RPMI8226 (cell line): ENCODE measurements at regions not wholly inside any gene's neighbourhood (a gene's known extent, or its start where the extent isn't known, plus 50 kb on each side); places are given as distances from the start of the nearest gene placed in this dataset.

Source experiments
- DNase-seq: peaks from one replicate; pipeline ENCODE4 v3.0.0-alpha.2; 2015

- no peak for DNase-seq
Observed at GRCh38 chr16:80298676-80299075, 242.1 kb upstream of the DYNLRB2 start.

GRCh38 chr16:80296034-80296433 lies 244.8 kb upstream of the DYNLRB2 start:
- no peak for DNase-seq

DNA sequence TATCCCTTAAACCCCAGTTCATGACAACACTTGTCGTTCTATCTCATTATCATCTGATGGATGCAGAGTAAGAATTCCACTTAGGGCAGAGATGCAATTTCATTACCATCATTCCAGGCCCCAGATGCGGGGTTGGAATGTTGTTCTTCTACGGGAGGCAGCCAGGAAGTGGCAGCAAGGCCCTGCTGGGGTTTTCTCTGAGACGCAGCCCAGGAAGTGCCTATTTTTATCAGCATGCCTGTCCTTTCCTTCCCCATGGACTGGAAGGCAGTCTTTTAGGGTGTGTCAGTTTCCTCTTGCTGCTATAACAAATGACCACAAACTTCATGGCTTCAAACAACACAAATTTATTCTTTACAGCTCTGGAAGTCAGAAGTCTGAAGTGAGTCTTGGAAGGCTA lies 246.6 kb upstream of the DYNLRB2 start:
- no peak for DNase-seq

GRCh38 chr16:80288616-80289015 lies 252.2 kb upstream of the DYNLRB2 start:
- DNase-seq, result no peak

DNA sequence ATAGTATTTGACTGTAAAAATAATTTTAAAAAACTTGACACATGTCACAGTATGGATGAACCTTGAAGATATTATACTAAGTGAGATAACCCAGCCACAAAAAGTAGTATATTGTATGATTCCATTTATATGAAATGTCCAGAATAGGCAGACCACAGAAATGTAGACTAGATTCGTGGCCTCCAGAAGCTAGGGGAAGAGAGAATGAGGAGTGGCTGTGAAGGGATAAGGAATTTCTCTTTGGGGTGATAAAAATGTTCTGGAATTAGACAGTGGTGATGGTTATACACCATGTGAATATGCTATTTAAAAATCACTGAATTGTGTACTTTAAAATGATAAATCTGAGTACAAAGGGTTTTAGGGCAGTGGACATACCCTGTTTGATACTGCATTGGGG lies 253.1 kb upstream of the DYNLRB2 start:
- no peak for DNase-seq

DNA sequence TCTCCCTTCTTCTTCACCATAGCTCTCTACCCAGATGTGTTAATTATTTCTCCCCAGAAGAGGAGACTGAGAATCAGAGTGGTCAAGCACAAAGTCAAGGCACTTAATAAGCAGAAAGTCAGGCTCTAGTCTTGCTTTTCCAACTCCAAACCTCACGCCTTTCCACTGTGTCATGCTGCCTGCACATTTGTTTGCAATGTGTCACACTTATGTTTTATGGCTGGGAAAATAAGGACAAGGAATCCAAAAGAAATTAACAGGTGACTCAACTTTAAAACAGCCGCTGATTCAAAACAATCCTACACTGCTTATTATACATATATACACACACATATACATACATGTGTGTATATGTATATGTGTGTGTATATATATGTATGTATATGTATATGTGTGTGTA lies 255.7 kb upstream of the DYNLRB2 start:
- no peak for DNase-seq

DNA sequence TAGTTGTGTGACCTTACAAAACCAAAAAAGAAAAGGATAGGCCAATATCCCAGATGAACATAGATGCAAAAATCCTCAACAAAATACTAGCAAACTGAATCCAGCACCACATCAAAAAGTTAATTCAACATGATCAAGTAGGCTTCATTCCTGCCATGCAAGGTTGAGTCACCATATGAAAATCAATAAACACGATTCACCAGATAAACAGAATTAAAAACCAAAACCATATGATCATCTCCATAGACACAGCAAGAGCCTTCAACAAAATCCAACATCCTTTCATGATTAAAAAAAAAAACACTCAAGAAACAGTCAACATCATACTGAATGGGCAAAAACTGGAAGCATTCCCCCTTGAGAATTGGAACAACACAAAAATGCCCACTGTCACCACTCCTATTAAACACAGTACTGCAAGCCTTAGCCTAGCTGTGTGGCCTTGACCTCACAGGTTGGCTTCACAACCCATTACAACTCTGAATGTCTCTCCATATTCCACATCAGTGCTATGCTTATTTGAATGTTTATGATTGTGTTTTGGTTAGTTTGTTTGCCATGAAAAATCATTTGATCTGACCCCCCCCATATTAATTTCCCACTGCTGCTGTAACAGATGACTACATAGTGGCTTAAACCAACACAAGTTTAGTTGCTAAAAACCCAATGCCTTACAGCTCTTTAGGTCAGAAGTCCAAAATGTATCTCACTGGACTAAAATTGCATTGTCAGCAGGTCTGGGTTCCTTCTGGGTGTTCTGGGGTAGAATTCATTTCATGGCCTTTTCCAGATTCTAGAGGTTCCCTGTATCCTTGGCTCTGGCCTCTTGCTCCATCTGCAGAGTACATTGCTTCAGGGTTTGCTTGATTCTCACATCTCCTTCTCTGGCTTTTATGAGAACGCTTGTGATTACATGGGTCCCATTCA lies 257.1 kb upstream of the DYNLRB2 start:
- DNase-seq, result no peak

DNA sequence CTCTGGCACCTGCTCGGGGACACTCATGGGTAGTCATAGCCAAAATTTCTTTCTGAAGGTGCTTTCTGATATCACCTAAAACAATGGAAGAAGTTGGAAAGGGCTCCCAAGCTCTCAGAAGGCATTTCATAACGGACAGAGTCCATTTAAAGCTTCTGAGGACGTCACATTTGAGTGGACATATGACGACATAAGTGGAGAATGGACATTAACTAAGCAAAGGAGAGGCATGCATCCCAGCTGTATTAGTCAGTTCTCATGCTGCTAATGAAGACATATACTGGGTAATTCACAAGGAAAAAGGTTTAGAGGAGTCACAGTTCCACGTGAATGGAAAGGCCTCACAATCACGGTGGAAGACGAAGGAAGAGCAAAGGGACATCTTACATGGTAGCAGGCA lies 260.2 kb upstream of the DYNLRB2 start:
- no peak for DNase-seq

DNA sequence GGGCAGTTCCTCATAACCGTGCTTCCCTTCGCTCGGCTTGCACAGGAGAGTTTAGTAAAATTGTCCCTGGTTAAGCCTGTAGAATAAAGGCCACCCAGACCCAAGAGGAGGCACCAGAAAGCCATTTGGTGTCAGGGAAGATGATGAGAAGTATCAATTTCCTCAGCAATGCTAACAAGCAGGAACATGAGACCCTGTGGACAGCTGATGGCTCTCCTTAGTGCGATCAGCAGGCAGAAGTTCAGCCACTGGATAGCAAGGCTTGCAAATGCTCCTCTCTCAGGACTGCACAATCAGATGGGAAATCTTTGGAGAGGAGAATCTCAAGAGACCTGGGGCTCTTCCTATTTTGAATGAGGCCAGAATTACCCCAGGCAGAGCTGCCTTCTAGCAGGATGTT lies 261.1 kb upstream of the DYNLRB2 start:
- no peak for DNase-seq

- no peak for DNase-seq
Observed at GRCh38 chr16:80277182-80277581, 263.6 kb upstream of the DYNLRB2 start.

DNA sequence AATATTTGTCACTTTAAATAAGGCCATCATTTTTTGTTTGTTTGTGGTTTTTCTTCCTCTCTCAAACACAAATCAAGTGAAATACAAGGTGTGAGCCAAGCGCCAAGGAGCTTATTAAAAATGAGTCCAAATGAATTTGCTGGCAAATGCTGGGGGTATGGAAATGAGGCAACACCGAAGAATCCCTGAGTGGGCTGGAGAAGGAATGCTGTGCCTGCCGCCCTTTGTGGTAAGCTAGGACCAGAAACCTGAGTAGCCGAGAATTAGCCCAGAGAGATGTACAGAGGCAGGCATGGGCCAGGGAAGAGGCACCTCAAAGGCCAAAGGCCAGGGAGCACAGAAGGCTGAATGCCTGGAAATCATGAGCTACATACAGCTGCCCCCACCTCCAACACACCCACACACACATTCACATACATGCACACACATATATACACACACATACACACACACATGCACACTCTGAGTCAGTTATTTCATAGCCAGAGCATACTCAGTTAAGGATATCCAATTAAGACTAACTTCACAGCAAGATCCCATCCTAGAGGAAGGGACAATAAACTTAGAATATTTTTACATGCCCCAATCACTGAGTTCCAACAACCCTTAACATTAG lies 266.1 kb upstream of the DYNLRB2 start:
- DNase-seq, result no peak

DNA sequence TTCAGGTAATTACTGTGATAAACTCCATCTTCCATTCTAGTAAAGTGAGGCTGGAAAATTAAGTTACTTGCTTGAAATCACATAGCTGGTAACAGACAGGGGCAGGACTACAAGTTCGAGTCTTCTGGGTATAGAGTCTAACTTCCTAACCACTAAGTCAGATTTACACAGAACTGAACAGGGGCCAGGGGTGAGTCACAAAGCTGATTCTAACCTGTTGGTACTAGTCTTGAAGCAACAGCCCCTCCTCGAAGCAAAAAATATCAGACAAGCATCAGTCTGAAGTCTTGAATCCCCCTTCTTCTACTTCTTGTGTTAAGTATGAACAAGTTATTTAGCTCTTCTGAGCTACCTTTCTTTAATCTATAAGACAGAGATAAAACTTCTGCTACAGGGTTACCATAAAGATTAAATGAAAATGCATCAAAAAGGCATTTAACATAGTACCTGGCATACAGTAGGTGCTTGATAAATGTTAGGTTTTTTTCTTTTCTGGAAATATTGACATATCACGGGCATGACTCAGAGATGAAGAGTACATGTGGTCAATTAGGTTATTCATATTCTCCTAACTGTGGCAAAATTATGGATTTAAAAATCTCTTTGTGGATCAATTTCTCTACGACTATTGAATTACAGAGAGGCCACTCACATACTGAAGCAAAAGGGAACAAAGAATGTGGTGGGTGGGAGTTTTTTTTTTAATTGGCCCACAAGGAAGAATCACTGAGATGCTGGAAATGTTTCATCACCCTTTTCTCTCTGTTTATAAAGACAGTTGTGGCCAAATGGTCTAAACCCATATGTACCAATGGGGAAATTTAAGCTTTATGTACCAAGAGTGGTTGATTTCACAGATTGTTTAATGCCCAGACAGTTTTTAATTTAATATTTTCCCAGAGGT lies 266.9 kb upstream of the DYNLRB2 start:
- no peak for DNase-seq

GRCh38 chr16:80265624-80266306 lies 275.0 kb upstream of the DYNLRB2 start:
- DNase-seq, result no peak

- DNase-seq, result no peak
Observed at GRCh38 chr16:80263848-80264694, 276.7 kb upstream of the DYNLRB2 start.

- no peak for DNase-seq
Observed at GRCh38 chr16:80263181-80263823, 277.5 kb upstream of the DYNLRB2 start.

GRCh38 chr16:80260906-80261311 lies 279.9 kb upstream of the DYNLRB2 start:
- no peak for DNase-seq

- DNase-seq, result no peak
Observed at GRCh38 chr16:80259290-80259805, 281.4 kb upstream of the DYNLRB2 start.

GRCh38 chr16:80258407-80258806 lies 282.4 kb upstream of the DYNLRB2 start:
- DNase-seq, result no peak

DNA sequence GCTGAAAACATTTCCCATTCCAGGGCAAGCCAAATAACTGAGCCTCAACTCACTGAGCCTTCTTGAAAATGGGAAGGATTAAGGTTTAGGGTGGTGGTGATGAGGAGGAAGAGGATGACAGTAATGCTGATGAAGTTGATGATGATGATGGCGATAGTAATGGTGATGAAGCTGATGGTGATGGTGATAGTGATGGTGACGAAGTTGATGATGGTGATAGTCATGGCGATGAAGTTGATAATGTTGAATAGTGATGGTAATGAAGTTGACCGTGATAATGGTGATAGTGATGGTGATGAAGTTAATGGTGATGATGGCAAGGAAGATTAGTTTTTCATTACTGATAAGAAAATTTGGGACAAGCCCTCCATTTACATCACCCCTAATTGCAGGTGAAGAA lies 285.8 kb upstream of the DYNLRB2 start:
- no peak for DNase-seq

- DNase-seq, result no peak
Observed at GRCh38 chr16:80253741-80254140, 287.1 kb upstream of the DYNLRB2 start.

DNA sequence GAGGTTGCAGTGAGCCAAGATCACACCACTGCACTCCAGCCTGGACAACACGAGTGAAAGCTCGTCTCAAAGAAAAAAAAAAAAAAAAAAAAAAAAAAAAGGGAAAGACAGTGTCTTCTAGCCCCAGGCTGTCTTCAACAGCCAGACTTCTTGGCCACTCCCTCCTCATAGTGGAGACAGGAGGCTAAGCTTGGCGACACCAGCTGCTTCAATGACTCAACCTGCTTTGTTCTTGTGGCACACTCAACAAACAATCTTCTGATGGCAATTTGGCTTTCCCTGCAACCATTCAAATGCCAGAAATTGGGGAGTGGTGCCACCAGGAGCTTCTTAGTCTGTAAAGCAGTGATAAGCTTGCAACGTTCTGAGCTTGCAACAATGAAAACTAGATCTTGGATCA lies 290.4 kb upstream of the DYNLRB2 start:
- no peak for DNase-seq
